ENCODE measurements at regions not wholly inside any gene's neighbourhood (a gene's known extent, or its start where the extent isn't known, plus 50 kb on each side); places are given as distances from the start of the nearest gene placed in this dataset.
A peak's percentile ranks its signal among the peaks of the same experiment; 100 is the strongest.

DNA sequence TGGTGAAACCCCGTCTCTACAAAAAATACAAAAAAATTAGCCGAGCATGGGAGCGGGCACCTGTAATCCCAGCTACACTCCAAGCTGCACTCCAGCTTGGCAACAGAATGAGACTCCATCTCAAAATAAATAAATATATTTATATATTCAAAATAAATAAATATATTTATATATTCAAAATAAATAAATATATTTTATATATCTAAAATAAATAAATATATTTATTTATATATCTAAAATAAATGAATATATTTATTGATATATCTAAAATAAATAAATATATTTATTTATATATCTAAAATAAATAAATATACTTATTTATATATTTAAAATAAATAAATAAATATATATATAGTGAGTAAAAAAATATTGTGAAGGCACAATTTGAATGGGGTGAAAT is 63.4 kb upstream of the EXOC1L start:
- no peak for DNase-seq

DNA sequence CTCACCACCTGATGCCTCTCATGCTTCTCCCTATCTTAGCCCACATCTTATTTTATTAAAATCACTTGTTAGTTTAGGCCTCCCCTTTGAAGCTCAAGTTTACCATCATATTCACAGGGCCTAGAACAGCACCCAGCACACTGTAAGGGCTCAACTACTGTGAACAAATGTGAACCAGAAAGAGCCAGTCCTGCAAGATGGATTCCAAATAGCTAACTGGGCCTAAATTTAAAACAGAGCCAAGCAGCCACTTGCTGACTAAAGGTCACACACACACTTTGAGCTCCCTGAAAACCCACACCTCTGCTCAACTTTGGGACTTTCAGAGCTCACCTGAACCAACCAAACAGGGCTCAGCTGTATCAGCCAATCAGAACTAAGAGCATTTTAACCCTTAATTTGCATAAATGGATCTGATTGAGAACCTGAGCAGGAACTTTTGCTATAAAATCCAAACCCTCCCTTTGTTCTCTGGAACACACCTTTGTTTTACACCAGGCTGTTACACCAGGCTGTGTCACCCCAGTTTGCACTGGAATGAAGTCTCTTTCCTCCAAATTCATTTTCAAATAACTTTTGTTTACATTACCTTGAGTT is 62.1 kb upstream of the EXOC1L start:
- DNase-seq, result no peak

- DNase-seq, result peak; percentile 25
Observed at GRCh38 chr4:55758066-55758465, 61.5 kb upstream of the EXOC1L start.

- peak; percentile 25 for DNase-seq
Observed at GRCh38 chr4:55758570-55758969, 61.0 kb upstream of the EXOC1L start.

DNA sequence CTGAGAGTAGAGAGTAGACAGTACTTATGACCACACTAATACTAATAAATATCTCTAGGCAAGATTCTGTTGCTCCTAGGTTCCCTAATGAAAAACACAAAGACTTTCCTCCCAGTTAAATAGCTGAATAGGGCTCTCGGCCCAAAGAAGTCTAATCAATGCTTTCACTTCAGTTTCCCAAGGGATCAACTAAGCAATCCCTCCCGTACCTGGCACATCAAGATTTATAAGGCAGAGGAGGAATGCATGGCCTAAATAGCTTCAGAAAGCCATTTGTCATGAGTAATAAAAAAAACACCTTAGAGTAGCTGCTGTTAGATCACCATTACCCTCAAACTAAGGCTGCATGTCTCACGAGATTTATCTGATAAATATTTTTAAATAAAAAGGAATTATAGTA is 56.8 kb upstream of the EXOC1L start:
- no peak for DNase-seq

DNA sequence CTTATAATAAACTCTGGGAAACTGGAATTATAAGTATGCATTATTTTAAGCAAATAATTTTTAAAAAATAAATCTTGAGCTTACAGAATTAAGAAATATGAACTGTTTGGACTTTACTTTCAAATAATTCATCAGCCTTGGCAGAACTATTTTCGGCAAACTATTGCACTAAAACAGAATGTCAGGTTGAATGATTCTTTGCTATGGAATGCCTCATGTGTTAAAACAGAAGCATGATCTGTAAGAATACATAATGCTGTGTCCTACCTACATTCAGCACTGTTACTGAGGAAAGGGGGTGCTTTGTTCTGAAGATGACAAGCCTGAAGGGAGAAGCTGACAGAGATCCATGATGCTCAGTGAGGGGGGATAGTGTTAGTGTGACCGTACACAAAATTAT is 55.6 kb upstream of the EXOC1L start:
- no peak for DNase-seq

DNA sequence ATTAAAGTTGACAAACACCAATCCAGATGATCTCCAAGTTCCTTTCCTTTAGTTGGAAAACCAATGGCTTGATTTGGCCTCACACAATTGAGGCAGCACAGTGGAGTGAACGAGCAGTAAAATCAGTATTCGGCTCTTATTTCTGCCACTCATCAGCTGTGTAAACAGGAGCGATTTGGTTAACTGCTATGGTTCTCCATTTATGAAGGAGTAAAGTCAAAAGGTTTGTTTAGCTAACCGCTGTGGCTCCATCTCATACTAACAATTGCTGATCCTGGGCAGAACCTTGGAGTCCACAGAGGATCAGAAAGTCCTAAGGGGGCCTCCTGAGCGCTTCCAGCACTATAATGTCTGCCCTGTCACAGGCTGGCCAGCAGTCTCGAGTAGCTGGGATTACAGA is 54.5 kb upstream of the EXOC1L start:
- peak; percentile 38 for DNase-seq

DNA sequence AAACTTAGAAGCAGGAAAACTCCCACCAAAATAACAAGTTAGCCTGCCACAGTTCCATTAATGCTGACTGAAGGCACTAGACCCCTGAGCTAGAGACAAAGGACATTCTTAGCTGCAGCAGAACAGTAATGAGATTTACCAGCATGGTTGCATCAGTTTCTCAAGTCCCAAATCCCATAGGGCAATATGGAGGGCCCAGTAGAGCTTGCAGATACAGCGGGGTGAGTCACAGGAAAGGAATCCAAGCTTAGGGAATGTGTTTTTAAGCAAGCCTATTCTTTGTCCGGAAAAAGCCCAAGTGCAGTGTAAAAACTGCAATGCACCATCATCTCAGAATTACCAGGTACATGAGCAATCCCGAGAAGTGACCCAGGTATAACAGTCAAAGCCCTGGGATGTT is 51.3 kb upstream of the EXOC1L start:
- no peak for DNase-seq
